ENCODE measurements at regions not wholly inside any gene's neighbourhood (a gene's known extent, or its start where the extent isn't known, plus 50 kb on each side); places are given as distances from the start of the nearest gene placed in this dataset.

DNA sequence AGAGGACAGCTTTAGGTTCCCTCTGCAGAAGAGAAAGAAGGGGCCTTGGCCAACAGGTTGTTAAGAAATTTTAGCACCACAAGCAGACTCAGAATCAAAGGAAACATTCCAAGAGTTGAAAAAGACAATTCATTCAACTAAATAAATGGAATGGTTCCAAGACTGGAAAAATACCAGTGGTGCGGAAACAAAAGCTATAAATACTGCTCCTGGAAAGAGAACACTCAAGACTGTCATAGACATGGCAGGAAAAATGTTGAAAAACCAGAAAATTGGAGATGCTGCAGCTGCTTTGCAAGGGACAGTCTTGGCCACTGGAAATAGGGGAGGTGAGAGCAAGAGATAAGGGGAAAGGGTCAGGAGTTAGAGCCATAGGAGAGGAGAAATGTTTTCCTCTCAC lies 312.7 kb upstream of the CYRIA start:
- no peaks in the 10 kb centered on the region; the same call in 1 of the 2 replicates for H3K9me3 ChIP-seq (ENCODE audit: control insufficient read depth, insufficient read depth, low read depth, low read length)
- TF ChIP-seq, protein P1, sequence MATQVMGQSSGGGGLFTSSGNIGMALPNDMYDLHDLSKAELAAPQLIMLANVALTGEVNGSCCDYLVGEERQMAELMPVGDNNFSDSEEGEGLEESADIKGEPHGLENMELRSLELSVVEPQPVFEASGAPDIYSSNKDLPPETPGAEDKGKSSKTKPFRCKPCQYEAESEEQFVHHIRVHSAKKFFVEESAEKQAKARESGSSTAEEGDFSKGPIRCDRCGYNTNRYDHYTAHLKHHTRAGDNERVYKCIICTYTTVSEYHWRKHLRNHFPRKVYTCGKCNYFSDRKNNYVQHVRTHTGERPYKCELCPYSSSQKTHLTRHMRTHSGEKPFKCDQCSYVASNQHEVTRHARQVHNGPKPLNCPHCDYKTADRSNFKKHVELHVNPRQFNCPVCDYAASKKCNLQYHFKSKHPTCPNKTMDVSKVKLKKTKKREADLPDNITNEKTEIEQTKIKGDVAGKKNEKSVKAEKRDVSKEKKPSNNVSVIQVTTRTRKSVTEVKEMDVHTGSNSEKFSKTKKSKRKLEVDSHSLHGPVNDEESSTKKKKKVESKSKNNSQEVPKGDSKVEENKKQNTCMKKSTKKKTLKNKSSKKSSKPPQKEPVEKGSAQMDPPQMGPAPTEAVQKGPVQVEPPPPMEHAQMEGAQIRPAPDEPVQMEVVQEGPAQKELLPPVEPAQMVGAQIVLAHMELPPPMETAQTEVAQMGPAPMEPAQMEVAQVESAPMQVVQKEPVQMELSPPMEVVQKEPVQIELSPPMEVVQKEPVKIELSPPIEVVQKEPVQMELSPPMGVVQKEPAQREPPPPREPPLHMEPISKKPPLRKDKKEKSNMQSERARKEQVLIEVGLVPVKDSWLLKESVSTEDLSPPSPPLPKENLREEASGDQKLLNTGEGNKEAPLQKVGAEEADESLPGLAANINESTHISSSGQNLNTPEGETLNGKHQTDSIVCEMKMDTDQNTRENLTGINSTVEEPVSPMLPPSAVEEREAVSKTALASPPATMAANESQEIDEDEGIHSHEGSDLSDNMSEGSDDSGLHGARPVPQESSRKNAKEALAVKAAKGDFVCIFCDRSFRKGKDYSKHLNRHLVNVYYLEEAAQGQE (IDR thresholded peaks at IDR 0.05; ENCODE audit: insufficient read depth in 1 of 2, low read depth in 2 of 2, low read length in 1 of 2) = no peak
- TF ChIP-seq, protein P2, sequence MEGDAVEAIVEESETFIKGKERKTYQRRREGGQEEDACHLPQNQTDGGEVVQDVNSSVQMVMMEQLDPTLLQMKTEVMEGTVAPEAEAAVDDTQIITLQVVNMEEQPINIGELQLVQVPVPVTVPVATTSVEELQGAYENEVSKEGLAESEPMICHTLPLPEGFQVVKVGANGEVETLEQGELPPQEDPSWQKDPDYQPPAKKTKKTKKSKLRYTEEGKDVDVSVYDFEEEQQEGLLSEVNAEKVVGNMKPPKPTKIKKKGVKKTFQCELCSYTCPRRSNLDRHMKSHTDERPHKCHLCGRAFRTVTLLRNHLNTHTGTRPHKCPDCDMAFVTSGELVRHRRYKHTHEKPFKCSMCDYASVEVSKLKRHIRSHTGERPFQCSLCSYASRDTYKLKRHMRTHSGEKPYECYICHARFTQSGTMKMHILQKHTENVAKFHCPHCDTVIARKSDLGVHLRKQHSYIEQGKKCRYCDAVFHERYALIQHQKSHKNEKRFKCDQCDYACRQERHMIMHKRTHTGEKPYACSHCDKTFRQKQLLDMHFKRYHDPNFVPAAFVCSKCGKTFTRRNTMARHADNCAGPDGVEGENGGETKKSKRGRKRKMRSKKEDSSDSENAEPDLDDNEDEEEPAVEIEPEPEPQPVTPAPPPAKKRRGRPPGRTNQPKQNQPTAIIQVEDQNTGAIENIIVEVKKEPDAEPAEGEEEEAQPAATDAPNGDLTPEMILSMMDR (IDR thresholded peaks at IDR 0.05) = no peak
- TF ChIP-seq TCF7L2 (IDR thresholded peaks at IDR 0.05; ENCODE audit: low read depth, low read length) = no peak
- TF ChIP-seq POLR2AphosphoS5 (IDR thresholded peaks at IDR 0.05; ENCODE audit: low read depth, low read length) = no peak
- no peak for TF ChIP-seq SIN3A (IDR thresholded peaks at IDR 0.05; ENCODE audit: borderline replicate concordance, insufficient read depth, low read depth, low read length)
- H3K27ac ChIP-seq (ENCODE audit: low read length) = no peak overlapping the region
- ATAC-seq (no peak), DNase-seq (ENCODE audit: low read depth, low spot score) (no peak)
- H3K36me3 ChIP-seq (ENCODE audit: control insufficient read depth, insufficient read depth, low read length) = no peaks in the 10 kb centered on the region
- intact Hi-C loops (cut with micrococcal nuclease; ENCODE audit: unreplicated experiment) (no loop called here), in situ Hi-C loops (cut with HindIII; ENCODE audit: low pct_unique_long_range_greater_than_20kb, low sequenced_read_pairs) (no loop called here)
- POLR2A ChIA-PET = no interaction called here
- H3K27me3 ChIP-seq (ENCODE audit: control insufficient read depth, insufficient read depth, low read length) = no peaks in the 10 kb centered on the region
- H3K4me1 ChIP-seq (ENCODE audit: control insufficient read depth, insufficient read depth, low read length) = no peaks in the 10 kb centered on the region
- no TSS peak for BruUV-seq (replicated peaks)
- H3K4me3 ChIP-seq (ENCODE audit: low read depth in 2 of 2, low read length in 2 of 2) = no peak overlapping the region
- CTCF ChIA-PET = no interaction called here

DNA sequence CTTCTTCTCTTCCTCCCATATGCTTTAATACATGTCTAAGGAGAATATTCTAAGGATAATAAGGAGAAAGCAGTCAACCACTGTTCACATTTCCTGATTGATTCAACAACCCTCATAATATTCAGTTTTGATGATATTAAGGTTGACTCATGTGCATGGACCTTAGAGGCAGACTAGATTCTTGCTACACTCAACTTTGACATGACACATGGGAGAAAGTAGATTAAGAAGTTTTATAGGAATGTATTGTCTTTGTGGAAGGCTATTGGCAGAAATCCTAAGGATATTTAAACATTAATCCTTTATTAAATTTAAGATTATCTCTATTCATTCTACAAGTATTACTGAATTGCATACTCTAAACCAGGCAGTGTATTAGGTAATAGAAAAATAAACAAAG lies 309.1 kb upstream of the CYRIA start:
- ChIA-PET CTCF (no interaction called here), POLR2A (no interaction called here)
- intact Hi-C loops (cut with micrococcal nuclease; ENCODE audit: unreplicated experiment) = no loop called here
- no peaks in the 10 kb centered on the region for H3K27me3 ChIP-seq (ENCODE audit: control insufficient read depth, insufficient read depth, low read length)
- TF ChIP-seq POLR2AphosphoS5 (IDR thresholded peaks at IDR 0.05; ENCODE audit: low read depth, low read length) (no peak), SIN3A (IDR thresholded peaks at IDR 0.05; ENCODE audit: borderline replicate concordance, insufficient read depth, low read depth, low read length) (no peak), TCF7L2 (IDR thresholded peaks at IDR 0.05; ENCODE audit: low read depth, low read length) (no peak)
- TF ChIP-seq, protein P1 (IDR thresholded peaks at IDR 0.05; ENCODE audit: insufficient read depth in 1 of 2, low read depth in 2 of 2, low read length in 1 of 2) = no peak
- TF ChIP-seq, protein P2 (IDR thresholded peaks at IDR 0.05) = no peak
- H3K4me1 ChIP-seq (ENCODE audit: control insufficient read depth, insufficient read depth, low read length) = no peaks in the 10 kb centered on the region
- DNase-seq (ENCODE audit: low read depth, low spot score) (no peak), ATAC-seq (no peak)
- in situ Hi-C loops (cut with HindIII; ENCODE audit: low pct_unique_long_range_greater_than_20kb, low sequenced_read_pairs) = no loop called here
- H3K4me3 ChIP-seq (ENCODE audit: low read depth in 2 of 2, low read length in 2 of 2) = no peak overlapping the region
- H3K9me3 ChIP-seq (ENCODE audit: control insufficient read depth, insufficient read depth, low read depth, low read length) = no peaks in the 10 kb centered on the region
- no TSS peak for BruUV-seq (replicated peaks)
- H3K27ac ChIP-seq (ENCODE audit: low read length) = no peak overlapping the region
- H3K36me3 ChIP-seq (ENCODE audit: control insufficient read depth, insufficient read depth, low read length) = no peaks in the 10 kb centered on the region

Measured in Panc1 (cell line).